GM06990 (cell line): ENCODE measurements at regions not wholly inside any gene's neighbourhood (a gene's known extent, or its start where the extent isn't known, plus 50 kb on each side); places are given as distances from the start of the nearest gene placed in this dataset.

Experiments used
- DNase-seq: peaks from one replicate; pipeline ENCODE4 v3.0.0-alpha.2; 2011; ENCODE audit not compliant: insufficient read length; ENCODE audit errors: extremely low read depth
- H3K27me3 ChIP-seq: replicated peaks from 2 replicates; pipeline ENCODE4 v1.6.0; 2011; ENCODE audit warnings: low read length; ENCODE audit not compliant: control insufficient read depth, insufficient read depth
- H3K36me3 ChIP-seq: 2 replicates; pipeline ENCODE4 v1.5.1; 2011; ENCODE audit warnings: low read length; ENCODE audit not compliant: control insufficient read depth, insufficient read depth
- H3K4me3 ChIP-seq: replicated peaks from 2 replicates; pipeline ENCODE4 v1.5.1; 2011; ENCODE audit warnings: low read depth, mild to moderate bottlenecking, control low read depth, low read length
- CTCF ChIP-seq: IDR thresholded peaks from 2 replicates; pipeline ENCODE4 v1.5.1; 2011; ENCODE audit warnings: low read length, control low read depth, mild to moderate bottlenecking, inconsistent platforms; ENCODE audit not compliant: insufficient read depth, poor library complexity, severe bottlenecking

GRCh38 chr5:108681079-108681921 is 66.4 kb upstream of the FER start:
- DNase-seq, result peak; percentile 53
- Histone ChIP-seq H3K36me3 (no peaks in the 10 kb centered on the region), H3K4me3 (peak overlapping the region; percentile 14; the same call in 1 of the 2 replicates), H3K27me3 (no peaks in the 10 kb centered on the region)
- peak; percentile 73 for TF ChIP-seq CTCF

- Histone ChIP-seq H3K27me3 (no peaks in the 10 kb centered on the region), H3K36me3 (no peaks in the 10 kb centered on the region), H3K4me3 (no peak overlapping the region)
- no peak for TF ChIP-seq CTCF
- no peak for DNase-seq
Measured at GRCh38 chr5:108678091-108678490, 69.6 kb upstream of the FER start.

- no peak for DNase-seq
Measured at GRCh38 chr5:108675736-108676135, 72.0 kb upstream of the FER start.

GRCh38 chr5:108672639-108673038 is 75.1 kb upstream of the FER start:
- H3K36me3 ChIP-seq, result no peaks in the 10 kb centered on the region
- H3K27me3 ChIP-seq, result no peaks in the 10 kb centered on the region
- TF ChIP-seq CTCF, result no peak
- no peak for DNase-seq
- no peak overlapping the region for H3K4me3 ChIP-seq

More at GRCh38 chr5:108675736-108676135, 72.0 kb upstream of the FER start:
- no peak for TF ChIP-seq CTCF
- Histone ChIP-seq H3K36me3 (no peaks in the 10 kb centered on the region), H3K27me3 (no peaks in the 10 kb centered on the region), H3K4me3 (no peak overlapping the region)

- TF ChIP-seq CTCF, result no peak
- Histone ChIP-seq H3K36me3 (no peaks in the 10 kb centered on the region), H3K27me3 (no peaks in the 10 kb centered on the region), H3K4me3 (no peak overlapping the region)
- DNase-seq, result no peak
Measured at GRCh38 chr5:108670591-108671289, 77.0 kb upstream of the FER start.
